WTC11 (cell line): ENCODE measurements at regions not wholly inside any gene's neighbourhood (a gene's known extent, or its start where the extent isn't known, plus 50 kb on each side); places are given as distances from the start of the nearest gene placed in this dataset.

Experiments
- ATAC-seq: fragments of 200-7000 bp; cut with Tn5 transposase; 2 replicates; pipeline ENCODE4 v1.10.0; 2021; ENCODE audit warnings: mild to moderate bottlenecking, moderate library complexity
- CTCF ChIA-PET: fragments of 300-600 bp; sonication (Branson Sonifier 250); formaldehyde crosslinking; loops from one replicate; lab custom pipeline; 2021; ENCODE audit warnings: antibody characterized with exemption; lab: Charles Lee
- POLR2A ChIA-PET: fragments of 350-600 bp; sonication (Branson Sonifier 250); formaldehyde crosslinking; loops from one replicate; lab custom pipeline; 2021; ENCODE audit warnings: antibody characterized with exemption; lab: Charles Lee
- DNase-seq: peaks from one replicate; pipeline ENCODE4 v3.0.0; 2021; ENCODE audit warnings: low spot score
- H3K27ac Mint-ChIP-seq: 2 replicates; pipeline ENCODE4 v1.8.0; 2021; ENCODE audit warnings: mixed read lengths
- H3K27me3 Mint-ChIP-seq: 2 replicates; pipeline ENCODE4 v1.8.0; 2021; ENCODE audit warnings: low read depth, mild to moderate bottlenecking, moderate library complexity, mixed read lengths
- H3K36me3 Mint-ChIP-seq: 2 replicates; pipeline ENCODE4 v1.8.0; 2021; ENCODE audit warnings: mixed read lengths
- H3K4me1 Mint-ChIP-seq: 2 replicates; pipeline ENCODE4 v1.8.0; 2022; ENCODE audit warnings: mixed read lengths
- H3K4me3 Mint-ChIP-seq: 2 replicates; pipeline ENCODE4 v1.8.0; 2021; ENCODE audit warnings: mild to moderate bottlenecking, moderate library complexity, mixed read lengths
- H3K9me3 Mint-ChIP-seq: 2 replicates; pipeline ENCODE4 v1.8.0; 2021; ENCODE audit warnings: mixed read lengths
- ATF1 ChIP-seq: sonication (generic); formaldehyde crosslinking; IDR thresholded peaks from 2 replicates; pipeline ENCODE4 v1.8.1; 2023; ENCODE audit warnings: mild to moderate bottlenecking, moderate library complexity, missing genetic modification reagents
- CREB1 ChIP-seq: sonication (generic); formaldehyde crosslinking; IDR thresholded peaks from 2 replicates; pipeline ENCODE4 v1.8.0; 2023; ENCODE audit warnings: mild to moderate bottlenecking, missing genetic modification reagents
- E2F5 ChIP-seq: sonication (generic); formaldehyde crosslinking; IDR thresholded peaks from 2 replicates; pipeline ENCODE4 v1.8.1; 2022; ENCODE audit warnings: mild to moderate bottlenecking, moderate library complexity, missing genetic modification reagents
- ESRRA ChIP-seq: sonication (generic); formaldehyde crosslinking; IDR thresholded peaks from 2 replicates; pipeline ENCODE4 v1.8.1; 2022; ENCODE audit warnings: mild to moderate bottlenecking, missing genetic modification reagents, borderline replicate concordance
- FOXJ3 ChIP-seq: sonication (generic); formaldehyde crosslinking; IDR thresholded peaks from 2 replicates; pipeline ENCODE4 v1.9.0; 2021; ENCODE audit warnings: missing genetic modification reagents, mild to moderate bottlenecking, borderline replicate concordance
- FOXP4 ChIP-seq: sonication (generic); formaldehyde crosslinking; IDR thresholded peaks from 2 replicates; pipeline ENCODE4 v1.8.0; 2022; ENCODE audit warnings: mild to moderate bottlenecking, missing genetic modification reagents
- IRF2 ChIP-seq: sonication (generic); formaldehyde crosslinking; IDR thresholded peaks from 2 replicates; pipeline ENCODE4 v1.8.0; 2022; ENCODE audit warnings: low read depth, missing genetic modification reagents, borderline replicate concordance
- JAZF1 ChIP-seq: fragments of 250-450 bp; sonication (Bioruptor Pico); IDR thresholded peaks from 2 replicates; pipeline ENCODE4 v1.9.0; 2021; ENCODE audit warnings: moderate library complexity, mild to moderate bottlenecking, inconsistent platforms
- MYBL2 ChIP-seq: sonication (generic); formaldehyde crosslinking; IDR thresholded peaks from 2 replicates; pipeline ENCODE4 v1.8.1; 2023; ENCODE audit warnings: mild to moderate bottlenecking, moderate library complexity, missing genetic modification reagents
- NFYB ChIP-seq: sonication (generic); formaldehyde crosslinking; conservative IDR thresholded peaks from 2 replicates; pipeline ENCODE4 v1.8.0; 2022; ENCODE audit warnings: low read depth, missing genetic modification reagents
- NR2C2 ChIP-seq: sonication (generic); formaldehyde crosslinking; IDR thresholded peaks from 2 replicates; pipeline ENCODE4 v1.8.0; 2022; ENCODE audit warnings: mild to moderate bottlenecking, missing genetic modification reagents
- NR3C1 ChIP-seq: sonication (generic); formaldehyde crosslinking; conservative IDR thresholded peaks from 2 replicates; pipeline ENCODE4 v1.8.1; 2023; ENCODE audit warnings: low read depth, mild to moderate bottlenecking, missing genetic modification reagents
- PRDM15 ChIP-seq: sonication (generic); formaldehyde crosslinking; IDR thresholded peaks from 2 replicates; pipeline ENCODE4 v1.8.0; 2022; ENCODE audit warnings: missing genetic modification reagents
- PREB ChIP-seq: sonication (generic); formaldehyde crosslinking; IDR thresholded peaks from 2 replicates; pipeline ENCODE4 v1.8.1; 2022; ENCODE audit warnings: mild to moderate bottlenecking, missing genetic modification reagents, moderate library complexity, borderline replicate concordance
- PRRX2 ChIP-seq: fragments of 250-450 bp; sonication (Bioruptor Pico); IDR thresholded peaks from 2 replicates; pipeline ENCODE4 v1.8.0; 2021; ENCODE audit warnings: mild to moderate bottlenecking
- ZBTB21 ChIP-seq: sonication (generic); formaldehyde crosslinking; IDR thresholded peaks from 2 replicates; pipeline ENCODE4 v1.8.1; 2023; ENCODE audit warnings: mild to moderate bottlenecking, missing genetic modification reagents, borderline replicate concordance
- ZNF138 ChIP-seq: sonication (generic); formaldehyde crosslinking; conservative IDR thresholded peaks from 2 replicates; pipeline ENCODE4 v1.8.1; 2022; ENCODE audit warnings: mild to moderate bottlenecking, moderate library complexity, missing genetic modification reagents
- ZNF396 ChIP-seq: fragments of 250-450 bp; sonication (Bioruptor Pico); IDR thresholded peaks from 2 replicates; pipeline ENCODE4 v1.8.0; 2021; ENCODE audit warnings: mild to moderate bottlenecking, moderate library complexity, borderline replicate concordance
- TF ChIP-seq, protein P1 (sequence below): sonication (generic); formaldehyde crosslinking; IDR thresholded peaks from 2 replicates; pipeline ENCODE4 v1.8.0; 2022; ENCODE audit warnings: mild to moderate bottlenecking, missing genetic modification reagents
- TF ChIP-seq, protein P2 (sequence below): fragments of 250-450 bp; sonication (Bioruptor Pico); IDR thresholded peaks from 2 replicates; pipeline ENCODE4 v1.9.0; 2021; ENCODE audit warnings: mild to moderate bottlenecking, borderline replicate concordance
- TF ChIP-seq, protein P3 (sequence below): sonication (generic); formaldehyde crosslinking; IDR thresholded peaks from 2 replicates; pipeline ENCODE4 v1.8.1; 2022; ENCODE audit warnings: missing genetic modification reagents, borderline replicate concordance

DNA sequence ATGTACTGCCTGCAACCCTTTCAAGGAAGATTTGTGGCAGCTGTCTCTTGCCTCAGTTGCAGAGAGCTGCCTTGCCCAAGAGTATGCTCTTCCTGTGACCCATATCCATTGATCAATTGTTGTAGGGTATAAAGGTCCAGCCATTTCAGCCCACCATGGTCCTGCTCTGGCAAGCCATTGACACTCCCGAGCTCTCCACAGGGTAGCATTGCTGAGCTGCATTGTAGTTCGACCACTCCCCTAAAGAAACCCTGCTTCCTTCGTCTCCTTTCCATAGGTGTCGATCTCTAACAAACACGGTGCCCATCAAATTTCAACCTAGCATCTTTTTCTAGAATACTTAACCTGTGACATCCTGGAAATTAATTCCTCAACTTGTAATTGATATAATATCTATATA lies 104.9 kb upstream of the NDUFV2 start:
- DNase-seq, result no peak
- H3K36me3 Mint-ChIP-seq, result no peaks in the 10 kb centered on the region
- H3K9me3 Mint-ChIP-seq, result peaks cover 17% of the 10 kb centered on the region
- ChIA-PET CTCF (no interaction called here), POLR2A (no interaction called here)
- no peak overlapping the region for H3K27ac Mint-ChIP-seq
- TF ChIP-seq, protein P1, sequence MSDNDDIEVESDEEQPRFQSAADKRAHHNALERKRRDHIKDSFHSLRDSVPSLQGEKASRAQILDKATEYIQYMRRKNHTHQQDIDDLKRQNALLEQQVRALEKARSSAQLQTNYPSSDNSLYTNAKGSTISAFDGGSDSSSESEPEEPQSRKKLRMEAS, result no peak
- TF ChIP-seq ZNF396 (CRISPR knock-in tag) (no peak), ZNF138 (CRISPR knock-in tag) (no peak), PREB (no peak), PRRX2 (CRISPR knock-in tag) (no peak), ZBTB21 (CRISPR knock-in tag) (no peak), ATF1 (no peak), ESRRA (CRISPR knock-in tag) (no peak), NFYB (CRISPR knock-in tag) (no peak), JAZF1 (CRISPR knock-in tag) (no peak), PRDM15 (CRISPR knock-in tag) (no peak), NR3C1 (CRISPR knock-in tag) (no peak), IRF2 (no peak), E2F5 (CRISPR knock-in tag) (no peak)
- TF ChIP-seq, protein P2, sequence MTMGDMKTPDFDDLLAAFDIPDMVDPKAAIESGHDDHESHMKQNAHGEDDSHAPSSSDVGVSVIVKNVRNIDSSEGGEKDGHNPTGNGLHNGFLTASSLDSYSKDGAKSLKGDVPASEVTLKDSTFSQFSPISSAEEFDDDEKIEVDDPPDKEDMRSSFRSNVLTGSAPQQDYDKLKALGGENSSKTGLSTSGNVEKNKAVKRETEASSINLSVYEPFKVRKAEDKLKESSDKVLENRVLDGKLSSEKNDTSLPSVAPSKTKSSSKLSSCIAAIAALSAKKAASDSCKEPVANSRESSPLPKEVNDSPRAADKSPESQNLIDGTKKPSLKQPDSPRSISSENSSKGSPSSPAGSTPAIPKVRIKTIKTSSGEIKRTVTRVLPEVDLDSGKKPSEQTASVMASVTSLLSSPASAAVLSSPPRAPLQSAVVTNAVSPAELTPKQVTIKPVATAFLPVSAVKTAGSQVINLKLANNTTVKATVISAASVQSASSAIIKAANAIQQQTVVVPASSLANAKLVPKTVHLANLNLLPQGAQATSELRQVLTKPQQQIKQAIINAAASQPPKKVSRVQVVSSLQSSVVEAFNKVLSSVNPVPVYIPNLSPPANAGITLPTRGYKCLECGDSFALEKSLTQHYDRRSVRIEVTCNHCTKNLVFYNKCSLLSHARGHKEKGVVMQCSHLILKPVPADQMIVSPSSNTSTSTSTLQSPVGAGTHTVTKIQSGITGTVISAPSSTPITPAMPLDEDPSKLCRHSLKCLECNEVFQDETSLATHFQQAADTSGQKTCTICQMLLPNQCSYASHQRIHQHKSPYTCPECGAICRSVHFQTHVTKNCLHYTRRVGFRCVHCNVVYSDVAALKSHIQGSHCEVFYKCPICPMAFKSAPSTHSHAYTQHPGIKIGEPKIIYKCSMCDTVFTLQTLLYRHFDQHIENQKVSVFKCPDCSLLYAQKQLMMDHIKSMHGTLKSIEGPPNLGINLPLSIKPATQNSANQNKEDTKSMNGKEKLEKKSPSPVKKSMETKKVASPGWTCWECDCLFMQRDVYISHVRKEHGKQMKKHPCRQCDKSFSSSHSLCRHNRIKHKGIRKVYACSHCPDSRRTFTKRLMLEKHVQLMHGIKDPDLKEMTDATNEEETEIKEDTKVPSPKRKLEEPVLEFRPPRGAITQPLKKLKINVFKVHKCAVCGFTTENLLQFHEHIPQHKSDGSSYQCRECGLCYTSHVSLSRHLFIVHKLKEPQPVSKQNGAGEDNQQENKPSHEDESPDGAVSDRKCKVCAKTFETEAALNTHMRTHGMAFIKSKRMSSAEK, result no peak
- peaks cover 16% of the 10 kb centered on the region for H3K4me1 Mint-ChIP-seq
- no peaks in the 10 kb centered on the region for H3K27me3 Mint-ChIP-seq
- ATAC-seq, result peak; percentile 62
- H3K4me3 Mint-ChIP-seq, result no peak overlapping the region

- ATAC-seq, result no peak
- no peaks in the 10 kb centered on the region for H3K27me3 Mint-ChIP-seq
- POLR2A ChIA-PET, result no interaction called here
- TF ChIP-seq MYBL2 (no peak), FOXJ3 (no peak), FOXP4 (no peak), NR2C2 (no peak), JAZF1 (CRISPR knock-in tag) (no peak), CREB1 (CRISPR knock-in tag) (no peak)
- TF ChIP-seq, protein P3, sequence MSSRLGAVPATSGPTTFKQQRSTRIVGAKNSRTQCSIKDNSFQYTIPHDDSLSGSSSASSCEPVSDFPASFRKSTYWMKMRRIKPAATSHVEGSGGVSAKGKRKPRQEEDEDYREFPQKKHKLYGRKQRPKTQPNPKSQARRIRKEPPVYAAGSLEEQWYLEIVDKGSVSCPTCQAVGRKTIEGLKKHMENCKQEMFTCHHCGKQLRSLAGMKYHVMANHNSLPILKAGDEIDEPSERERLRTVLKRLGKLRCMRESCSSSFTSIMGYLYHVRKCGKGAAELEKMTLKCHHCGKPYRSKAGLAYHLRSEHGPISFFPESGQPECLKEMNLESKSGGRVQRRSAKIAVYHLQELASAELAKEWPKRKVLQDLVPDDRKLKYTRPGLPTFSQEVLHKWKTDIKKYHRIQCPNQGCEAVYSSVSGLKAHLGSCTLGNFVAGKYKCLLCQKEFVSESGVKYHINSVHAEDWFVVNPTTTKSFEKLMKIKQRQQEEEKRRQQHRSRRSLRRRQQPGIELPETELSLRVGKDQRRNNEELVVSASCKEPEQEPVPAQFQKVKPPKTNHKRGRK (CRISPR knock-in tag), result no peak
These were observed 103.8 kb upstream of the NDUFV2 start for GRCh38 chr18:8998481-8999217.

More at GRCh38 chr18:8998481-8999217, 103.8 kb upstream of the NDUFV2 start:
- Mint-ChIP-seq H3K9me3 (peaks cover 27% of the 10 kb centered on the region), H3K36me3 (peaks cover 2% of the 10 kb centered on the region; the same call in 1 of the 2 replicates), H3K4me1 (peaks cover 16% of the 10 kb centered on the region), H3K4me3 (no peak overlapping the region), H3K27ac (no peak overlapping the region)
- DNase-seq, result no peak
- CTCF ChIA-PET, result interaction anchor here (2.1 kb wide), 1 partner anchor 11 kb away, joined by 6 read pairs; no protein-coding TSS in a partner anchor
